HUES6 (cell line): ENCODE measurements at regions not wholly inside any gene's neighbourhood (a gene's known extent, or its start where the extent isn't known, plus 50 kb on each side); places are given as distances from the start of the nearest gene placed in this dataset.

Experiments
- H3K27ac ChIP-seq: 2 replicates; pipeline ENCODE4 v1.7.0; 2013; ENCODE audit warnings: low read depth, mild to moderate bottlenecking, low read length, inconsistent platforms
- H3K27me3 ChIP-seq: 2 replicates; pipeline ENCODE4 v1.6.1; 2013; ENCODE audit warnings: low read length; ENCODE audit not compliant: control insufficient read depth, insufficient read depth
- H3K36me3 ChIP-seq: 2 replicates; pipeline ENCODE4 v1.6.1; 2013; ENCODE audit warnings: low read length; ENCODE audit not compliant: control insufficient read depth, insufficient read depth
- H3K4me1 ChIP-seq: 2 replicates; pipeline ENCODE4 v1.6.1; 2013; ENCODE audit warnings: low read length; ENCODE audit not compliant: control insufficient read depth, insufficient read depth
- H3K4me3 ChIP-seq: 2 replicates; pipeline ENCODE4 v1.5.1; 2013; ENCODE audit warnings: low read depth, low read length
- H3K9ac ChIP-seq: one replicate; pipeline ENCODE4 v1.6.1; 2013; ENCODE audit warnings: mild to moderate bottlenecking, low read length
- H3K9me3 ChIP-seq: 2 replicates; pipeline ENCODE4 v1.6.1; 2013; ENCODE audit warnings: low read depth, low read length; ENCODE audit not compliant: control insufficient read depth, insufficient read depth

- Histone ChIP-seq H3K27ac (no peak overlapping the region), H3K36me3 (no peaks in the 10 kb centered on the region), H3K27me3 (no peaks in the 10 kb centered on the region), H3K9ac (no peak overlapping the region), H3K4me3 (no peak overlapping the region), H3K4me1 (peaks cover 5% of the 10 kb centered on the region; the same call in 1 of the 2 replicates), H3K9me3 (no peaks in the 10 kb centered on the region)
Measured at GRCh38 chr4:104735174-104735573, 240.5 kb upstream of the CXXC4 start.

DNA sequence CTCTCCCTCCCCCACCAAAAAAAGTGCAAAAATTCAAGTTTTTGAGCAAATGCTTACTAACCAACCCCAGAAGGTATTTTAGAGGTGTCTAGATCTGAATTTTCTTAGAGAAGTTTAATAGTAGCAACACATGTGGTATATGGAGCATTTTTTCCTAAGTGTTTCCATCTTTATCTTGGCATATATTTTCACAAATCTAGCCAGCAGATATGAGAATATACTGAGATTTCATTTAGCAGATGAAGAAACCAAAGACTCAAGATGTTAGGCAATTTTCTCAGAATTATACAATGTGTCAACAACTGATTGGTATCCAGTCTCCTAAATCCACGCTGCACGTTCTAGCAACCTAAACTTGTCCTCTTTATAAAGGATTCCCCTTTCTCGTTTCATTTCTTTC lies 245.5 kb upstream of the CXXC4 start:
- Histone ChIP-seq H3K4me1 (peaks cover 5% of the 10 kb centered on the region; the same call in 1 of the 2 replicates), H3K9me3 (no peaks in the 10 kb centered on the region), H3K27ac (no peak overlapping the region), H3K36me3 (no peaks in the 10 kb centered on the region), H3K4me3 (no peak overlapping the region), H3K27me3 (no peaks in the 10 kb centered on the region), H3K9ac (no peak overlapping the region)

GRCh38 chr4:104743215-104743653 lies 248.5 kb upstream of the CXXC4 start:
- no peak overlapping the region for H3K9ac ChIP-seq
- no peaks in the 10 kb centered on the region for H3K36me3 ChIP-seq
- H3K4me3 ChIP-seq, result no peak overlapping the region
- no peaks in the 10 kb centered on the region for H3K27me3 ChIP-seq
- H3K4me1 ChIP-seq, result peaks cover 1% of the 10 kb centered on the region; the same call in 1 of the 2 replicates
- H3K9me3 ChIP-seq, result no peaks in the 10 kb centered on the region
- H3K27ac ChIP-seq, result no peak overlapping the region

DNA sequence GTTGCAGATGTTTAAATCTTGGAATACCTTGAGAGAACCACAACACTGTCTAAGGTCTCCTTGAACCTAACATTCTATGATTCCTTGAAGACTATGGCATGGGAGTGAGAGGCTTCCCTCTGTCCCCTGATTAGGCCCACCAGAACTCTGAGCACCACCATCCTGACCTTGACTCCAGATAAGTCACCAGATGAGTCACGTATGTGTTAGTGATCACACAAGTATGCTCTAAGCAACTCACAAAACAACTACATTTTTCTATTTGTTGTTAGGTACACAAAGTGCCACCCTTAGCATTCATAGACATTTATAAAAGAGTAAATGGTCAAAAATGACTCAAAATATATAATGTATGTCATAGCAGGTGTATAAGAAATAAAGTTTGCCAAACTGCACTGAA lies 252.9 kb upstream of the CXXC4 start:
- H3K9me3 ChIP-seq, result no peaks in the 10 kb centered on the region
- H3K4me1 ChIP-seq, result no peaks in the 10 kb centered on the region
- H3K27ac ChIP-seq, result no peak overlapping the region
- no peak overlapping the region for H3K4me3 ChIP-seq
- no peaks in the 10 kb centered on the region for H3K36me3 ChIP-seq
- H3K9ac ChIP-seq, result no peak overlapping the region
- no peaks in the 10 kb centered on the region for H3K27me3 ChIP-seq

DNA sequence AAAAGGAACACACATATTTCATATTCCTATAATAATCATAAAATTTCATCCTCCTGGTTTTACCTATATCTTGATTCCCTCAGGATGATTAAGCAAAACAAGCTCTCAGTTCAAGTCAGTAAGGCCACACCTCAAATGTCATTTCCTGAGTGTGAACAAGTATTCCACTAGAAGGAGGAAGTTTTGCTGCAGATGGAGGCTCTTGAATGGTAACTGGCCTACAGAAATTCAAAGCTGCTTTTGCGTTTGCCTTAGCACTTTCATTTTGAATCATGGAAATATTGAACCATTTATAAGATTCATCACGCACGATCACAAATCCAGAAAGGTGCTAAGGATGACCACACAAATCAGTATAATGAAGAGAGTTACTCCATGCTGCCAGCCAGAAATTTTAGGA lies 254.4 kb upstream of the CXXC4 start:
- no peaks in the 10 kb centered on the region for H3K36me3 ChIP-seq
- no peak overlapping the region for H3K27ac ChIP-seq
- no peaks in the 10 kb centered on the region for H3K9me3 ChIP-seq
- no peak overlapping the region for H3K9ac ChIP-seq
- no peaks in the 10 kb centered on the region for H3K4me1 ChIP-seq
- no peak overlapping the region for H3K4me3 ChIP-seq
- no peaks in the 10 kb centered on the region for H3K27me3 ChIP-seq

- H3K4me1 ChIP-seq, result no peaks in the 10 kb centered on the region
- no peak overlapping the region for H3K4me3 ChIP-seq
- no peaks in the 10 kb centered on the region for H3K9me3 ChIP-seq
- H3K27me3 ChIP-seq, result no peaks in the 10 kb centered on the region
- no peaks in the 10 kb centered on the region for H3K36me3 ChIP-seq
- no peak overlapping the region for H3K27ac ChIP-seq
- no peak overlapping the region for H3K9ac ChIP-seq
Measured at GRCh38 chr4:104750008-104750407, 255.3 kb upstream of the CXXC4 start.

DNA sequence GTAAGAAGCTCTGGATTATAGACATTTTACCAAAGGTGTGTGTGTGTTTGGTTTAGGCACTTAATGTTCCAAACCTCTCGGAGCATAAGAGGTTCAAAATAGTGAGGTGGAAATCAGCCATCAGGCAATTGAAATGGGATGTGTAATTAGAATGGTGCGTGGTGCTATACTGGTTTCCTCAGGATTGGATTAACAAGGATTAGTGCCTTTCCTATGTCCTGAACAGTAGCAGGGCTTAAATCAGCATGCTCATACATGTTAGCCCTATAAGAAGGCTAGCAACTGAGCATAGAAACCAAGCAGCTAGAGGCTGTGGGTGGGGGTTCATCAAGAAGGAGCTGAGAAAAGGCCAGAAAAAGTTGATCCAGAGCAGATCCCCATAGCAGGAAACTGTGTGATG lies 256.8 kb upstream of the CXXC4 start:
- no peaks in the 10 kb centered on the region for H3K36me3 ChIP-seq
- no peaks in the 10 kb centered on the region for H3K4me1 ChIP-seq
- H3K27me3 ChIP-seq, result no peaks in the 10 kb centered on the region
- no peak overlapping the region for H3K4me3 ChIP-seq
- no peaks in the 10 kb centered on the region for H3K9me3 ChIP-seq
- H3K9ac ChIP-seq, result no peak overlapping the region
- H3K27ac ChIP-seq, result no peak overlapping the region

- Histone ChIP-seq H3K9me3 (no peaks in the 10 kb centered on the region), H3K27me3 (no peaks in the 10 kb centered on the region), H3K9ac (no peak overlapping the region), H3K4me3 (no peak overlapping the region), H3K4me1 (no peaks in the 10 kb centered on the region), H3K27ac (no peak overlapping the region), H3K36me3 (no peaks in the 10 kb centered on the region)
Measured at GRCh38 chr4:104752337-104752736, 257.6 kb upstream of the CXXC4 start.

- Histone ChIP-seq H3K9ac (no peak overlapping the region), H3K36me3 (no peaks in the 10 kb centered on the region), H3K4me1 (no peaks in the 10 kb centered on the region), H3K9me3 (no peaks in the 10 kb centered on the region), H3K4me3 (no peak overlapping the region), H3K27me3 (no peaks in the 10 kb centered on the region), H3K27ac (no peak overlapping the region)
Measured at GRCh38 chr4:104756837-104757236, 262.1 kb upstream of the CXXC4 start.

DNA sequence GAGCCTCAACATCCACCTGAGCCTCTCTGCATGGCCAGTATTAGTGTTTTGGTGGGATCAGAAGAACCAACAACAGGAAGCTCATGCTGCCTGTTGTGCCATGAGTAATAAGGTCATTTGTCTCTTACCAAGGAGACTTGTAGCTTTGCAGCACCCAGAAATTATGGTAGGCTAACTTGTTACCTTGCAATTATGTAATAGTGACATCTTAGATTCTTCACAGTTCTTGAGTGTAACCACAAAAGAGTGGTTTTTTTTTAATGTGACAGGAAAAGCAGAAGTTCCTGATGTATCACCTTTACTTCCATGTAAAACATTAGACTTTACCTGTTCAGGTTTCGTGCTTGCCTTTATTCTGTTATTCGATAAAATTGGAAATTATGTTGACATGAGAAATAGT lies 263.9 kb upstream of the CXXC4 start:
- Histone ChIP-seq H3K9ac (no peak overlapping the region), H3K4me3 (no peak overlapping the region), H3K27me3 (no peaks in the 10 kb centered on the region), H3K4me1 (no peaks in the 10 kb centered on the region), H3K27ac (no peak overlapping the region), H3K9me3 (no peaks in the 10 kb centered on the region), H3K36me3 (no peaks in the 10 kb centered on the region)

DNA sequence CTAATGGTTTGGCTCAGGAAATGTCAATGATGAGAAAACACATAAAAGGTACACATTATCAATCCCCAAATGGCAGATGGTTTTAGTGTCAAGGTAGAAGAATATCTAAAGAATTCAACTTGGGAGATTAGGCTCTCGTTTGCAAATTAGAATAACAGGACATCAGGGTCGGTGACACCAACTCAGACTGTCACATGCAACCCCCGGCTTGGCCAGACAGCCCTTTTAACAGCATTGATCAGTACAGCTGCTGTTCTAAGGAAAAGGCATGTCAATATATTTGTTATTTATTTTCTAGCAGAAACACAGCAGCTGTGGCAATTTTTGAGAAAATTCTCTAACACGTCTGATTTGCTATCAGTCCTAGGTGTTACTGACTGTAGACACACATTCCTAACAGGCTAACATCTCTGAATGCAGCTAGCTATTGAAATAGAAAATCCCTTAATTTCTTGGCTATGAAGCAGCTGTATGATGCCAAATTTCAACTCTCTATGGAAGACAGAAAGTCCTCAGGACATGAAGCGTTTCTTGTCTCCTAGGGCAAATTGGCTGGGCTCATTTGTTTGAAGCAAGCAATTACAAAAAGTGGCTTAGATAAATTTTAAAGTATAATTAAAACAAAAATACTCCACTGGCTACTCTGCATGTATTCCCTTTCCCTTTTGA lies 269.0 kb upstream of the CXXC4 start:
- H3K9ac ChIP-seq, result no peak overlapping the region
- no peaks in the 10 kb centered on the region for H3K4me1 ChIP-seq
- no peaks in the 10 kb centered on the region for H3K36me3 ChIP-seq
- H3K9me3 ChIP-seq, result no peaks in the 10 kb centered on the region
- no peaks in the 10 kb centered on the region for H3K27me3 ChIP-seq
- no peak overlapping the region for H3K4me3 ChIP-seq
- H3K27ac ChIP-seq, result no peak overlapping the region

DNA sequence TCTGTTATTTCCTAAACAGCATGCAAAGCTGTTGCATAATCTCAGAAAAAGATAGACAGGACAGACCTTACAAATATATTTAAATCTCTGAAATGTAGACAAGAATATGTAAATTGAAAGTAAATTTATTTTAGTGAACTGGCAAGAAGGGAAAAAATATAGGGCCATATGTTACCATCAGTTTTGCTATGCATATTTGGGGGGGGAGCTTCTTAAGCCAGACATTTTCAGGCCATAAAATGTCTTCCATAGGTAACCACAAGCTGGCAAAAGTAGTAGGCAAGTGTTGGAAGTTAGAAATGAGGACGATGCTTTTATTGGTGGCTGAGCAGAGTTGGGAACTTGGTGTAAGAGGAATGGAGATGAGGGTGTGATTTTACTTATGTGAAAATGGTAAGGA lies 272.0 kb upstream of the CXXC4 start:
- Histone ChIP-seq H3K9me3 (no peaks in the 10 kb centered on the region), H3K4me1 (no peaks in the 10 kb centered on the region), H3K27ac (no peak overlapping the region), H3K36me3 (no peaks in the 10 kb centered on the region), H3K9ac (no peak overlapping the region), H3K27me3 (no peaks in the 10 kb centered on the region), H3K4me3 (no peak overlapping the region)
